EH (cell line): ENCODE measurements at regions not wholly inside any gene's neighbourhood (a gene's known extent, or its start where the extent isn't known, plus 50 kb on each side); places are given as distances from the start of the nearest gene placed in this dataset.
"Not testable (repeated sequence)": the region's sequence is repeated elsewhere in the genome, so short reads cannot be mapped to it uniquely, and the experiment has no call there.

ENCODE experiments used
- DNase-seq: peaks from one replicate; pipeline ENCODE4 v3.0.0-alpha.2; 2015; ENCODE audit warnings: low read depth

DNA sequence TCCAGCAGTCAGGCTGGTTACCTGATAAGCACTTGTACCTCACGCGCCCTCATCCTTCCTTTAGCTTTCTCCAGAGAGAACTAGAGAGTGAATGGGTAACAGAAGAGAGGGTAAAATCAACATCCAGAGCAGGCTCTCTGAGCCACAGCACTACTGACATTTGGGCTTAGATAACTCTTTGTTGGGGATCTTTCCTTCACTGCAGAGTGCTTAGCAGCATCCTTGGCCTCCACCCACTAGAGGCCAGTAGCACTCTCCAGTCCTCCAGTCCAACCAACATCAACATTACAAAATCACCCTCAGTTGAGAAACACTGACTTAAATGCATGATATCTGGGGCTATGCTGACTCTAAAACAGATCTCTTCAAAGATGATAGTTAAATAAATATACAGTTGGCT is 220.7 kb downstream of the TACR3 start:
- DNase-seq: no peak

DNA sequence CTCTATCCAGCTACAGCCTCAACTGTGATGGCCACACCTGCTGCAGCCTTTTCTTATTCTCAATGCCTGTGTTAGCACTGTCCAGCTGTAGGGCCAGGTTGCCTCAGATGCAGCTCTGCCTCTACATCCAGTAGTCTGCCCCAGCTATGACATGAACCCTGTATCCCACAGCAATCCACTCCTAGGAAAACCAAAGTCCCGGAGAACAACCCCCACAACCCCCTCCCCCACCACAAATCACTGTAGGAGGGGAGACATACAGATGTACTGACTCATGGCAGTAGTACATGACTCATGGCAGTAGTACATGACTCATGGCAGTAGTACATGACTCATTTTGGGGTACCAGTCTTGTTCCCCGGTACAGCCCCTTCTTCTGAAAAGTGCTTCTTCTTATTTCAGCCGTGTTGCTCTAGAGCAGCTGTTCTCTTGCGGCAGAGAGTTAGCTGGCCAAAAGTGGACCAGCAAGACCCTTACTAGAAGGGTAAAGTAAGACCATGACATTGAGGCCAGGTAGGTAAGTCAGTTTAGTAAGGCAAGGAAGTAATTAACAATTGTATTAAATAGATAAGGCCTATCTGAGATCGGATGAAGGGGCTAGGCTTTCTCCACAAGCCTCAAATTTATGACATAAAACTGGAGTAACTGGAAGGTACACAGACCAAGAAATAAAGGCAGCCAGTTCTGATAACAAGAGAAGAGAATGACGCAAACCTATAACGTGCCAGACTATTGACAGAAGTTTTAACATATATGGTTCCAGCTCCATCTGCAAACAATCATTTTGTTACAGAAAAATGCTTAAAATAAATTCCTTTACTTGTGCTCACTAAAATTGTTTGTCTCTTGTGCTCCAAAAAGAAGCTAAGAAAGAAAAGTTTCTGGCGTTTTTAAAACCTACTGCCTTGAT is 221.4 kb downstream of the TACR3 start:
- DNase-seq: no peak

- DNase-seq: no peak
Measured at GRCh38 chr4:103497692-103498091, 222.1 kb downstream of the TACR3 start.

GRCh38 chr4:103496800-103497199 is 223.0 kb downstream of the TACR3 start:
- DNase-seq: no peak

GRCh38 chr4:103493450-103494159 is 226.2 kb downstream of the TACR3 start:
- DNase-seq: no peak

GRCh38 chr4:103485296-103485695 is 234.5 kb downstream of the TACR3 start:
- DNase-seq: not testable (repeated sequence)

DNA sequence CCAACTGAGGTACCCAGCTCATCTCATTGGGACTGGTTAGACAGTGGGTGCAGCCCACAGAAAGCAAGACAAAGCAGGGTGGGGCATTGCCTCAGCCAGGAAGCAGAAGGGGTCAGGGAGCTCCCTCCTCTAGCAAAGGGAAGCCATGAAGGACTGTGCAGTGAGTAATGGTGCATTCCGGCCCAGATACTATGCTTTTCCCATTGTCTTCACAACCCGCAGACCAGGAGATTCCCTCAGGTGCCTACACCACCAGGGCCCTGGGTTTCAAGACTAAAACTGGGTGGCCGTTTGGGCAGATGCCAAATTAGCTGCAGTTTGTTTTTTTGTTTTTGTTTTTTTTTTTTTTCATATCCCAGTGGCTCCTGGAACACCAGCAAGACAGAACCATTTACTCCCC is 235.3 kb downstream of the TACR3 start:
- DNase-seq: no peak

GRCh38 chr4:103482893-103483292 is 236.9 kb downstream of the TACR3 start:
- DNase-seq: no peak

GRCh38 chr4:103482471-103482870 is 237.3 kb downstream of the TACR3 start:
- no peak for DNase-seq

DNA sequence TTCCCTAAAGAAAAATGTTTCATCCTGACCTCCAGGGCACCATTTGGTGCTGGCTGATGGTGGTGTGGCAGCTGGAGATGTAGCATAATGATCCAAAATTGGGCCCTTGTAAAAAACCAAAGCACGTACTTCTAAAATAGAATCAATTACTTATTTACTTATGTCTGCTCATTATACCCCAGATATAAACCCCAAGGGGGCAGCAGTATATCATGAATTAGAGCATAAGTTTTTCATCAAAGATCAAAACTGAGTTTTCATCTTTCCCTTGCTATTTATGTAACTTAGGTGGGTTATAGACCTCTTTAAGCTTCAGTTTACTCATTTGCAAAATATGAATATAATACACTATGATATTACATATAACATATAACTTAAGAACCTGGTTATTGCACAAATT is 241.1 kb downstream of the TACR3 start:
- DNase-seq: no peak

GRCh38 chr4:103478210-103478609 is 241.6 kb downstream of the TACR3 start:
- no peak for DNase-seq

DNA sequence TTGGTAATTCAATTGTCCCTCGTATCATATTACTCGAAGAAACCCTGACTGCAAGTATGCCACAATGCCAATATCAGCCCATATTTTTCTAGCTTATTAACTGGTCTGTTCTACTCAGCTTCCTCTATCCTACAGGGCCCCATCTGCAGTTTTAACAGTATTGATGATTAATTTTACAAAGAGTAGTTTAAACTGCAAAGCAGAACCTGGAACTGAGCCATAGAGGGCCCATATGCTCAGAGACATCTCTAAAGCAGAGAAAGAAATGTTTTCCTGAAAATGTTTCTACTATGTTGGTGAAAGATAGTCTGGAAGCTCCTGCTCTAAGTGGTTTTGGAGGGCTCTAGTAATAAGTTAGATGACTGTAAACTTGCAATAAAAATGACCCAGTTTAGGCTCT is 259.4 kb upstream of the CENPE start:
- no peak for DNase-seq

DNA sequence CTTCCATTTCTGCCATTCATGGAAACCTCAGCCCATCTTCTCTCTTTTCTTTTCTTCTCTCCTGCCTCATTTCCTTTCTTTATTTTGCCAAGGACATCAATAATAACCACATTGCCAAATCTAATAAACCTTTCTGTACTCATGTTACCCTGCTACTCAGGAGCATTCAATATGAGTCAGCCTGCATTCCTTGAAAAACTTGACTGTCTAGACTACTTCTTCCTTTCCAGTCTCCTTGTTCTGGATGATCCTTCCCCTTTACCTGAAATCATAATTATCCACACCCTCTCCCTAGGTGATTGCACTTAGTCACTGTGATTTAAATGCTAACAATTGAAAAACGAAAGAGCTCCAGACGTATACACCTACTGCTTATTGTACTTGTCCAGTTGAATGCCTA is 253.2 kb upstream of the CENPE start:
- DNase-seq: no peak

DNA sequence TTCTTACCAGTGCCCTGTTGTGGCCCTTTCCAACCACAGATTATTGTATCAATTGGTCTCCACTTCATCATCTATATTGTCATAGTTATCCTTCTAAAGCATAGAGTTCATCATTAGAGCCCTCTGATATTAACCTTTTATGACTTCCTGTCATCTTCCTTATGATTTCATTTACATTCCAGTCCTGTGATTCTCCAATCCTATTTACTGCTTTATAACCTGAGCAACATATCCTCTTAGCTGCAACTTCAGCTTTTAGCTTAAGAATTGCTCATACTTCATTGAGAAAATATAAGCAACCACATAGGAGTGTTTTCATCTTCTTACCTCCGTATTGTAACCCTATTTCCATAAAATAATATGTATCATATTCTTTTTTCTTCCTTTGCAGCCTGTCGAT is 252.6 kb upstream of the CENPE start:
- DNase-seq: no peak

DNA sequence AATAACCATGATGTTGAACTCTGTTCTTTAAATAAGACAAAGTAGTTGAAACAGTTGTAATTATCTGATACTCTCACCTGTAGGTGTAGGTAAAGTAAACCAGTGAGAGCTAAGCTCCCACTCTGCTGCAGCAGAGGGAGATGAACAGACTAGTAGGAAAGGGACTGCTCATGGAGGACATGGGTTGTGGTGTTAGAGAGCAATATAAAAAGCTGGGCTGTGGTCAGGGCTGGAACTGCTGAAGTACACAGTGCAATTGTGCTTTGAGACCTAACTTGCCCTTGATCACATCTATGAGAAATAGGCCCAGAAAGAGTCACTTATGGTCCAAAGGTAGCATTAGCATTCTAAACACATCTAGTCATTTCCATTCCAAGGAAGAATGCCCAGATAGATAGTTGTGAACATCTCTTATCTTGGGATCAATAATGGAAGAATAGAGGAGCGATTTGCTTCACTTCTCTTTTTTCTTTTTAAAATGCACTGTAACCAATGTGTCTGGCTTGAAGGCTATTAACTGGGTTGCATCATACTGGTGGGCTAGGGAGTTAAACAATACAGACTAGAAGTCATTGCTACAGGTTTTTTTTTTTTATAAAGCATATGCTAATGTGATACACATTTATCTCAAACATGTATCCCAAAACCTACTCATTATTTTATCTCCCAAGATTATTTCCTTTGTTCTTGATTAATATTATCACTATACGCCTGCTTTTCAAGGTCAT is 251.3 kb upstream of the CENPE start:
- no peak for DNase-seq

DNA sequence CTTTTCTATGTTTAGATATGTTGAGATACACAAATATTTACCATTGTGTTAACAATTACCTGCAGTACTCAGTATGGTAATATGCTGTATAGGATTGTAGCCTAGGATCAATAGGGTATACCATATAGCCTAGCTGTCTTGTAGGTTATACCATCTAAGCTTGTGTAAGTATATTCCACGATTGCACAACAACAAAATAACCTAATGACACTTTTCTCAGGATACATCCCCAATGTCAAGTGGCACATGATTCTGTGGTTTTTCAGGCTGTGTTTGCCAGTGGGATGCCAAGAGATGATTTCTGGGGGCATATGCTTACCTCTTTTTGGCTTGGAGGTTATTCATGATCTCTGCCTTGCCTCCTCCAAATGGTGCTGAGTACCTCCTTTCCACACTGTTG is 247.2 kb upstream of the CENPE start:
- no peak for DNase-seq

GRCh38 chr4:103443324-103443723 is 245.2 kb upstream of the CENPE start:
- DNase-seq: no peak

- DNase-seq: no peak
Measured at GRCh38 chr4:103429283-103429682, 231.1 kb upstream of the CENPE start.

DNA sequence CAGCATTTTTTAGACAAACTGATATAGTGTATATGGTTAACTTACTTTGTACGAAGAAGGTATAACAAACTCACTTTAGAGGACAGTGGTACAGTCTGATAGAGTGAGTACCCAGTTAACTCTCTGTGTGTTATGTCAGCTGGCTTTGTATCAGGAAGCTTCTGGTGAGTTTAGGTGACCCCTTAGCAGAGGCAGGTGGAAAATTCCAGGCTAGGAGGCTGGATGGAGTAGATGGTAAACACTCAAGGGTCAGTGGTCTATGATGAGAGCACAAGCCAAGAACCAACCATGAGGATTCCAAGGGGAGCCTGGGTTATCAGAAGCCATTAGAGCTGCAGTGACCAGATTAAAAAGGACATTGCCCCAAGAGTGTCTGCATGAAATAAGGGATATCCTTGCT is 227.3 kb upstream of the CENPE start:
- DNase-seq: no peak

- no peak for DNase-seq
Measured at GRCh38 chr4:103424853-103425252, 226.7 kb upstream of the CENPE start.

GRCh38 chr4:103423261-103423660 is 225.1 kb upstream of the CENPE start:
- DNase-seq: no peak

- DNase-seq: no peak
Measured at GRCh38 chr4:103422467-103423219, 224.5 kb upstream of the CENPE start.
